OCI-LY3 (cell line): ENCODE measurements at regions not wholly inside any gene's neighbourhood (a gene's known extent, or its start where the extent isn't known, plus 50 kb on each side); places are given as distances from the start of the nearest gene placed in this dataset.

ENCODE experiments used
- H2AFZ ChIP-seq: fragments of 200-600, 300-600 bp; shearing (Covaris generic); 2 replicates; pipeline ENCODE4 v1.6.0; 2014; ENCODE audit warnings: antibody characterized with exemption, low read depth, low read length
- H3K27ac ChIP-seq: fragments of 200-600, 300-600 bp; sonication (generic); 2 replicates; pipeline ENCODE4 v1.5.1; 2014; ENCODE audit warnings: mild to moderate bottlenecking, low read length, moderate library complexity, mixed read lengths
- H3K27me3 ChIP-seq: fragments of 200-600, 300-600 bp; sonication (generic); 2 replicates; pipeline ENCODE4 v1.6.1; 2014; ENCODE audit warnings: low read depth, low read length, mixed read lengths
- H3K36me3 ChIP-seq: fragments of 200-600, 300-600 bp; sonication (generic); replicated peaks from 2 replicates; pipeline ENCODE3; 2014; ENCODE audit warnings: low read depth, low read length, mixed read lengths
- H3K4me1 ChIP-seq: fragments of 300-600, 200-600 bp; sonication (generic); 2 replicates; pipeline ENCODE4 v1.6.1; 2014; ENCODE audit warnings: low read length, mixed read lengths
- H3K4me2 ChIP-seq: fragments of 200-600, 300-600 bp; sonication (generic); 2 replicates; pipeline ENCODE4 v1.6.1; 2014; ENCODE audit warnings: low read length, mixed read lengths
- H3K4me3 ChIP-seq: fragments of 300-600, 200-600 bp; sonication (generic); 2 replicates; pipeline ENCODE4 v1.5.1; 2014; ENCODE audit warnings: antibody characterized with exemption, mild to moderate bottlenecking, low read length, moderate library complexity
- H3K79me2 ChIP-seq: fragments of 300-600, 200-600 bp; shearing (Covaris generic); 2 replicates; pipeline ENCODE4 v1.6.1; 2014; ENCODE audit warnings: mild to moderate bottlenecking, low read length, mixed read lengths
- H3K9ac ChIP-seq: fragments of 300-600, 200-600 bp; shearing (Covaris generic); 2 replicates; pipeline ENCODE4 v1.6.0; 2014; ENCODE audit warnings: mild to moderate bottlenecking, low read length, moderate library complexity
- H3K9me3 ChIP-seq: fragments of 200-600, 300-600 bp; shearing (Covaris generic); 2 replicates; pipeline ENCODE4 v1.6.1; 2014; ENCODE audit warnings: low read length, mixed read lengths; ENCODE audit not compliant: insufficient read depth
- H4K20me1 ChIP-seq: fragments of 200-600, 300-600 bp; sonication (generic); 2 replicates; pipeline ENCODE4 v1.6.1; 2016; ENCODE audit warnings: low read length, mixed read lengths; ENCODE audit not compliant: insufficient read depth
- CTCF ChIP-seq: fragments of 200-600, 300-600 bp; sonication (generic); IDR thresholded peaks from 2 replicates; pipeline ENCODE4 v1.5.1; 2014; ENCODE audit warnings: antibody characterized with exemption, low read length, low read depth
- EZH2phosphoT487 ChIP-seq: fragments of 200-600 bp; shearing (Covaris generic); IDR thresholded peaks from 2 replicates; pipeline ENCODE4 v1.6.1; 2018; ENCODE audit warnings: antibody characterized with exemption, mixed run types, low read depth

DNA sequence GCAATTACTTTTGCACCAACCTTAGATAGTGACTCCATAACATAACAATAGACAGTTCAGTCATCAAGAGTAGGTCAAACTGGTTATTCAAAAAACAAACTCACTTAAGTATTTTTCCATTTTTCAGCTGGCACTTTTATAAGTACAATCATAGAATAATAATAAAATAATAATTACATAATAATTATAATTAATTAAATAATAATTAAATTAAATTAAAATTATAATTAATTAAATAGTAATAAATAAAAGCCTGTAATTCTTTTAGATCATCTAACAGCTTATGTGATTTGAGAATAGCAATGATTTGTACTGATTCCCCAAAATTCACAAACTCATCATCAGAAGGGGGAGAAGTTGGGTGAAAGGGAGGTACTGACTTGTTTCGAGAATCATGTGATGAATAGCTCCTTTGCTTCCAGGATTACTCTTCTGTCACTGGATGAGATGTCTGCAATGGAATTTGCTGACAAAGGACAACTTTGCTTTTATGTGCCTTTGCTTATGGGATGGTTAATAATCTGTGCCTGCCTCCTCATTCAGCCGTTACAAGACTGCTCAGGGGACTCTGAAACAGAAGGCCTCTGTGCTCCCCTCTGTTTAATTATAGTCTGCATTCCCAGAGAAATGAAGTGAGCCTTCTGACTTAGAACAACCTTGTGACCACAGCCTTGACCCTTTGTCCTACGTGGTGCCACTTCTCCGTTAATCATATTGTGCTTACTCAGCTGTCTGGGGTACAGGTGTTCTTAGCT is 104.8 kb upstream of the ENPEP start:
- Histone ChIP-seq H3K4me3 (no peak overlapping the region), H2AFZ (no peak overlapping the region), H3K36me3 (no peaks in the 10 kb centered on the region), H4K20me1 (no peaks in the 10 kb centered on the region), H3K27ac (no peak overlapping the region), H3K27me3 (no peaks in the 10 kb centered on the region), H3K9me3 (no peaks in the 10 kb centered on the region), H3K9ac (no peak overlapping the region), H3K4me2 (no peak overlapping the region), H3K4me1 (no peaks in the 10 kb centered on the region), H3K79me2 (no peaks in the 10 kb centered on the region)
- TF ChIP-seq EZH2phosphoT487 (no peak), CTCF (no peak)

DNA sequence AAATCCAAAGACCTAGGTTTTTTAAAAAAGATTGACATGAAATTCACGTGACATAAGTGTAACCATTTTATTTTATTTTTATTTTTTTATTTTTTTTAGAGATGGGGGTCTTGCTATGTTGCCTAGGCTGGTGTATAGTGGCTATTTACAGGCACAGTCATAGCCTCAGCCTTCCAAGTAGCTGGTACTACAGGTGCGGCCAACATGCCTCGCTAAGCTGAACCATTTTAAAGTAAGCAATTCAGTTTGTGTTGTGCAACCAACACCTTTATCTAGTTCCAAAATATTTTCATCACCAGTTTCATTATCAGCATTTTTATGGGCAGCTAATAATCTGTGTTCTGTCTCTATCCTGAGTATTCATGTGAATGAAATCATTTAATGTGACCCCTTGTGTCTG is 107.5 kb upstream of the ENPEP start:
- no peak for TF ChIP-seq EZH2phosphoT487
- no peak for TF ChIP-seq CTCF
- Histone ChIP-seq H3K27ac (no peak overlapping the region), H3K79me2 (no peaks in the 10 kb centered on the region), H3K4me1 (no peaks in the 10 kb centered on the region), H3K9me3 (no peaks in the 10 kb centered on the region), H3K9ac (no peak overlapping the region), H3K27me3 (no peaks in the 10 kb centered on the region), H3K4me3 (no peak overlapping the region), H3K36me3 (no peaks in the 10 kb centered on the region), H2AFZ (no peak overlapping the region), H3K4me2 (no peak overlapping the region), H4K20me1 (no peaks in the 10 kb centered on the region)

GRCh38 chr4:110367156-110367555 is 108.8 kb upstream of the ENPEP start:
- Histone ChIP-seq H3K36me3 (no peaks in the 10 kb centered on the region), H3K27me3 (no peaks in the 10 kb centered on the region), H2AFZ (no peak overlapping the region), H3K4me3 (no peak overlapping the region), H4K20me1 (no peaks in the 10 kb centered on the region), H3K9ac (no peak overlapping the region), H3K79me2 (no peaks in the 10 kb centered on the region), H3K4me1 (no peaks in the 10 kb centered on the region), H3K27ac (no peak overlapping the region), H3K9me3 (no peaks in the 10 kb centered on the region), H3K4me2 (no peak overlapping the region)
- no peak for TF ChIP-seq EZH2phosphoT487
- TF ChIP-seq CTCF, result no peak

DNA sequence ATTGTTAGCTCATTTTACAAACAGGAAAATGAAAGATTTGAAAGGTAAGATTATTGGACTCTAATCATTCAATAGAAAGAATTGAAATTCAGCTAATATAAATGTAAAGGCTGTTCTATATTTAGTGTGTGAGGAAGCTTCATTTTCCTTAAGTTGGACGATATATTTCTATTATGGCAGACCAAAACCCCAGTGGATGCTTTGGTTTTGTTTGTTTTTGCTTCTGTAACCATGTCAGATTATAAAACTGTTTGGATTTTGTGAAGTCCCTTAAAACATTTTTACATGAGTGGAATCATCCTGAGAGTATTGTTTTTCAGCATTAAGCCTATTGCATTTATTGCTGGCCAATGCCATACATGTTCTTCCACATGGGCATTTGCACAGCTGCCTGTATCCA is 110.2 kb upstream of the ENPEP start:
- no peaks in the 10 kb centered on the region for H3K9me3 ChIP-seq
- no peaks in the 10 kb centered on the region for H4K20me1 ChIP-seq
- TF ChIP-seq CTCF, result no peak
- H3K9ac ChIP-seq, result no peak overlapping the region
- no peaks in the 10 kb centered on the region for H3K36me3 ChIP-seq
- H3K4me3 ChIP-seq, result no peak overlapping the region
- H3K27ac ChIP-seq, result no peak overlapping the region
- no peaks in the 10 kb centered on the region for H3K27me3 ChIP-seq
- no peaks in the 10 kb centered on the region for H3K4me1 ChIP-seq
- no peaks in the 10 kb centered on the region for H3K79me2 ChIP-seq
- H3K4me2 ChIP-seq, result no peak overlapping the region
- H2AFZ ChIP-seq, result no peak overlapping the region
